HepG2 (cell line): ENCODE measurements at regions not wholly inside any gene's neighbourhood (a gene's known extent, or its start where the extent isn't known, plus 50 kb on each side); places are given as distances from the start of the nearest gene placed in this dataset.

ENCODE experiments used
- ATAC-seq: fragments of 200-7000 bp; cut with Tn5 transposase; 3 replicates; pipeline ENCODE4 v1.9.1; 2020; ENCODE audit warnings: mild to moderate bottlenecking, moderate library complexity
- BruUV-seq: library from RNA; stranded (reverse); fragments of 400-500 nt; replicated peaks from 2 replicates; lab custom pipeline; 2021; lab: Mats Ljungman, UMichigan
- CTCF ChIA-PET: fragments of 300-600 bp; formaldehyde crosslinking; extraction: SDS; loops from one replicate; lab custom pipeline; 2021; ENCODE audit warnings: low total read pairs, inconsistent platforms, low intra/inter-chr PET ratio; lab: Yijun Ruan, JAX
- POLR2A ChIA-PET: fragments of 350-600 bp; sonication (Branson Sonifier 250); formaldehyde crosslinking; loops from one replicate; lab custom pipeline; 2020; ENCODE audit warnings: antibody characterized with exemption, inconsistent platforms; lab: Yijun Ruan, JAX
- DNase-seq: peaks from one replicate; pipeline ENCODE4 v3.0.0-alpha.2; 2015; ENCODE audit warnings: low spot score
- FAIRE-seq: peaks from 3 replicates; lab custom pipeline; 2011; peaks lifted over from hg19 to GRCh38; lab: Jason Lieb, UNC
- H2AFZ ChIP-seq: one replicate; pipeline ENCODE4 v1.6.1; 2011; ENCODE audit warnings: low read length, inconsistent platforms
- H3K27ac ChIP-seq: fragments of 300-600 bp; 3 replicates; pipeline ENCODE4 v1.8.0; 2011; ENCODE audit warnings: mixed run types, mild to moderate bottlenecking, mixed read lengths, low read length, inconsistent platforms; ENCODE audit not compliant: insufficient read depth; ENCODE audit errors: extremely low read length
- H3K27me3 ChIP-seq, 2 experiments: fragments of 200-600 bp in 1 of 2; 2 replicates in 1 of 2; 3 replicates in 1 of 2; pipeline versions ENCODE4 v1.6.0 to v1.8.0; 2011; ENCODE audit warnings: low read length in 2 of 2, mild to moderate bottlenecking in 2 of 2, moderate library complexity in 2 of 2, inconsistent platforms in 1 of 2; ENCODE audit not compliant: insufficient read depth in 2 of 2, control insufficient read depth in 1 of 2
- H3K36me3 ChIP-seq, 2 experiments: fragments of 200-600 bp in 1 of 2; replicated peaks in 1 of 2; 2 replicates in 1 of 2; 3 replicates in 1 of 2; pipeline versions ENCODE4 v1.5.1 to v1.8.0; 2011; ENCODE audit warnings: low read length in 2 of 2, inconsistent platforms in 1 of 2; ENCODE audit not compliant: insufficient read depth in 2 of 2, control insufficient read depth in 1 of 2
- H3K4me1 ChIP-seq: 2 replicates; pipeline ENCODE4 v1.5.1; 2012; ENCODE audit warnings: low read length, inconsistent platforms; ENCODE audit not compliant: insufficient read depth
- H3K4me2 ChIP-seq: 2 replicates; pipeline ENCODE4 v1.6.0; 2011; ENCODE audit warnings: low read depth, low read length, inconsistent platforms
- H3K4me3 ChIP-seq, 3 experiments: fragments of 200-600 bp in 1 of 3; sonication (generic), shearing (Covaris generic) in 1 of 3; replicated peaks in 1 of 3; 2 replicates each; pipeline ENCODE4 v1.5.1; 2011 to 2016; ENCODE audit warnings: low read length in 3 of 3, inconsistent platforms in 2 of 3, low read depth in 2 of 3, mild to moderate bottlenecking in 2 of 3, control low read depth in 1 of 3, mixed read lengths in 1 of 3; ENCODE audit not compliant: insufficient read depth in 1 of 3
- H3K79me2 ChIP-seq: one replicate; pipeline ENCODE4 v1.6.1; 2011; ENCODE audit warnings: low read length, inconsistent platforms; ENCODE audit not compliant: insufficient read depth
- H3K9ac ChIP-seq: 2 replicates; pipeline ENCODE4 v1.6.0; 2011; ENCODE audit warnings: mild to moderate bottlenecking, low read depth, low read length, inconsistent platforms; ENCODE audit not compliant: insufficient read depth
- H3K9me3 ChIP-seq: 2 replicates; pipeline ENCODE4 v1.5.1; 2012; ENCODE audit warnings: mild to moderate bottlenecking, low read length
- H4K20me1 ChIP-seq: 2 replicates; pipeline ENCODE4 v1.6.0; 2011; ENCODE audit warnings: inconsistent platforms, mild to moderate bottlenecking, low read length, moderate library complexity; ENCODE audit not compliant: insufficient read depth
- AKAP8 ChIP-seq: sonication (generic); formaldehyde crosslinking; IDR thresholded peaks from 2 replicates; pipeline ENCODE4 v1.5.1; 2020; ENCODE audit warnings: mild to moderate bottlenecking, missing genetic modification reagents
- MNT ChIP-seq: fragments of 450-650 bp; IDR thresholded peaks from 2 replicates; pipeline ENCODE4 v1.6.1; 2016
- PITX1 ChIP-seq: sonication (generic); formaldehyde crosslinking; IDR thresholded peaks from 2 replicates; pipeline ENCODE4 v1.5.1; 2020; ENCODE audit warnings: mild to moderate bottlenecking, missing genetic modification reagents
- PLRG1 ChIP-seq: fragments of 450-650 bp; conservative IDR thresholded peaks from 2 replicates; pipeline ENCODE4 v1.6.1; 2016
- PRDM10 ChIP-seq: sonication (generic); formaldehyde crosslinking; IDR thresholded peaks from 2 replicates; pipeline ENCODE4 v1.4.0; 2020; ENCODE audit warnings: low read depth, missing genetic modification reagents
- SP2 ChIP-seq: sonication (generic); formaldehyde crosslinking; IDR thresholded peaks from 2 replicates; pipeline ENCODE4 v1.5.1; 2020; ENCODE audit warnings: mild to moderate bottlenecking, missing genetic modification reagents
- TAF15 ChIP-seq: fragments of 200-400 bp; formaldehyde crosslinking; IDR thresholded peaks from one replicate; pipeline ENCODE4 v1.6.1; 2018; ENCODE audit warnings: mild to moderate bottlenecking, low read depth, low read length; ENCODE audit not compliant: poor library complexity, severe bottlenecking
- ZBTB39 ChIP-seq: sonication (generic); formaldehyde crosslinking; IDR thresholded peaks from 2 replicates; pipeline ENCODE4 v1.5.0; 2020; ENCODE audit warnings: missing genetic modification reagents
- ZBTB4 ChIP-seq: sonication (generic); formaldehyde crosslinking; IDR thresholded peaks from 2 replicates; pipeline ENCODE4 v1.4.0; 2020; ENCODE audit warnings: missing genetic modification reagents, mild to moderate bottlenecking, borderline replicate concordance
- ZNF512 ChIP-seq: sonication (generic); formaldehyde crosslinking; IDR thresholded peaks from 2 replicates; pipeline ENCODE4 v1.4.0; 2020; ENCODE audit warnings: mild to moderate bottlenecking, missing genetic modification reagents
- ZNF546 ChIP-seq: sonication (generic); formaldehyde crosslinking; conservative IDR thresholded peaks from 2 replicates; pipeline ENCODE4 v1.8.1; 2023; ENCODE audit warnings: mild to moderate bottlenecking, missing genetic modification reagents
- ZNF556 ChIP-seq: sonication (generic); formaldehyde crosslinking; IDR thresholded peaks from 2 replicates; pipeline ENCODE4 v1.4.0; 2020; ENCODE audit warnings: mild to moderate bottlenecking, missing genetic modification reagents, borderline replicate concordance
- ZNF562 ChIP-seq: sonication (generic); formaldehyde crosslinking; IDR thresholded peaks from 2 replicates; pipeline ENCODE4 v1.8.0; 2022; ENCODE audit warnings: missing genetic modification reagents, borderline replicate concordance
- WGBS: methylation state at CpG from one replicate; pipeline ENCODE4 v1.1.6; 2017; ENCODE audit warnings: low lambda C conversion rate; 5-methylcytosine and 5-hydroxymethylcytosine counted together
- in situ Hi-C: cut with HindIII; loops from 2 replicates; pipeline ENCODE4 v1.10.0; 2017; ENCODE audit warnings: low pct_unique_long_range_greater_than_20kb; ENCODE audit not compliant: extremely low pct_ligation_motif_present
- intact Hi-C: fragments of 100-400 bp; cut with micrococcal nuclease; formaldehyde crosslinking; loops from one replicate; pipeline ENCODE4 v1.10.0; 2022; ENCODE audit not compliant: unreplicated experiment

GRCh38 chr10:3551761-3552160 lies 233.2 kb downstream of the KLF6 start:
- ChIA-PET POLR2A (no interaction called here), CTCF (no interaction called here)
- no peaks in the 10 kb centered on the region for H3K4me1 ChIP-seq
- intact Hi-C loops, result no loop called here
- H3K79me2 ChIP-seq, result no peaks in the 10 kb centered on the region
- no peak overlapping the region for H2AFZ ChIP-seq
- H3K9ac ChIP-seq, result no peak overlapping the region
- no peaks in the 10 kb centered on the region for H3K9me3 ChIP-seq
- H3K4me3 ChIP-seq, result no peak overlapping the region
- no peak for FAIRE-seq
- BruUV-seq, result no TSS peak
- in situ Hi-C loops, result no loop called here
- DNase-seq, result peak; percentile 2
- H4K20me1 ChIP-seq, result no peaks in the 10 kb centered on the region
- H3K4me2 ChIP-seq, result no peak overlapping the region
- no peak overlapping the region for H3K27ac ChIP-seq
- peak; percentile 56 for ATAC-seq
- peaks cover 0 to 19% of the 10 kb centered on the region in 2 experiments; a peak in 2 of 5 replicates for H3K27me3 ChIP-seq
- WGBS, result 30% methylated on average over 10 of the region's 11 CpGs
- H3K36me3 ChIP-seq, result no peaks in the 10 kb centered on the region
- TF ChIP-seq PITX1 (no peak), MNT (no peak), ZBTB4 (CRISPR knock-in tag) (no peak), TAF15 (no peak), ZNF556 (CRISPR knock-in tag) (no peak), ZNF546 (no peak), ZNF512 (CRISPR knock-in tag) (no peak), PLRG1 (no peak), AKAP8 (CRISPR knock-in tag) (no peak), ZNF562 (no peak), SP2 (CRISPR knock-in tag) (no peak), ZBTB39 (no peak), PRDM10 (CRISPR knock-in tag) (no peak)
